Ishikawa (cell line): ENCODE measurements at regions not wholly inside any gene's neighbourhood (a gene's known extent, or its start where the extent isn't known, plus 50 kb on each side); places are given as distances from the start of the nearest gene placed in this dataset.

ENCODE experiments used
- CEBPB ChIP-seq: IDR thresholded peaks from 2 replicates; pipeline ENCODE4 v1.6.1; 2012
- CREB1 ChIP-seq: IDR thresholded peaks from 2 replicates; pipeline ENCODE4 v1.6.1; 2012; ENCODE audit warnings: low read depth
- EGR1 ChIP-seq: IDR thresholded peaks from 2 replicates; pipeline ENCODE4 v1.6.1; 2012
- EP300 ChIP-seq: IDR thresholded peaks from 2 replicates; pipeline ENCODE4 v1.6.1; 2012; ENCODE audit warnings: borderline replicate concordance
- FOXM1 ChIP-seq: IDR thresholded peaks from 2 replicates; pipeline ENCODE4 v1.6.1; 2012; ENCODE audit warnings: low read depth, borderline replicate concordance
- MAX ChIP-seq: IDR thresholded peaks from 2 replicates; pipeline ENCODE4 v1.6.1; 2012
- NFIC ChIP-seq: IDR thresholded peaks from 2 replicates; pipeline ENCODE4 v1.6.1; 2012
- RAD21 ChIP-seq: IDR thresholded peaks from 2 replicates; pipeline ENCODE4 v1.6.1; 2012; ENCODE audit warnings: low read depth
- REST ChIP-seq: IDR thresholded peaks from 2 replicates; pipeline ENCODE4 v1.6.1; 2012; ENCODE audit warnings: low read depth, mild to moderate bottlenecking
- TAF1 ChIP-seq: IDR thresholded peaks from 2 replicates; pipeline ENCODE4 v1.6.1; 2012; ENCODE audit warnings: low read depth, mild to moderate bottlenecking
- TCF12 ChIP-seq: IDR thresholded peaks from 2 replicates; pipeline ENCODE4 v1.6.1; 2012; ENCODE audit warnings: low read depth
- TEAD4 ChIP-seq: IDR thresholded peaks from 2 replicates; pipeline ENCODE4 v1.6.1; 2012
- USF1 ChIP-seq: IDR thresholded peaks from 2 replicates; pipeline ENCODE4 v1.6.1; 2012
- YY1 ChIP-seq: IDR thresholded peaks from 2 replicates; pipeline ENCODE4 v1.6.1; 2012; ENCODE audit warnings: low read depth
- ZBTB7A ChIP-seq: IDR thresholded peaks from 2 replicates; pipeline ENCODE4 v1.6.1; 2012; ENCODE audit warnings: low read depth

- TF ChIP-seq CEBPB (no peak), MAX (no peak), USF1 (no peak), REST (no peak), RAD21 (no peak), NFIC (no peak), TCF12 (no peak), TEAD4 (no peak), CREB1 (no peak), TAF1 (no peak), FOXM1 (no peak), EP300 (no peak), ZBTB7A (no peak), EGR1 (no peak), YY1 (no peak)
Observed at GRCh38 chr10:3278771-3279170, 106.2 kb upstream of the PITRM1 start.

GRCh38 chr10:3277566-3277965 lies 105.0 kb upstream of the PITRM1 start:
- TF ChIP-seq CEBPB: no peak
- no peak for TF ChIP-seq YY1
- no peak for TF ChIP-seq EGR1
- no peak for TF ChIP-seq NFIC

- TF ChIP-seq RAD21: no peak
- TF ChIP-seq TAF1: no peak
- no peak for TF ChIP-seq USF1
- no peak for TF ChIP-seq YY1
- no peak for TF ChIP-seq TEAD4
- TF ChIP-seq NFIC: no peak
- TF ChIP-seq MAX: no peak
- TF ChIP-seq FOXM1: no peak
- TF ChIP-seq TCF12: no peak
- TF ChIP-seq CEBPB: no peak
- TF ChIP-seq ZBTB7A: no peak
- TF ChIP-seq EGR1: no peak
- no peak for TF ChIP-seq EP300
- no peak for TF ChIP-seq CREB1
Observed at GRCh38 chr10:3274414-3274813, 101.8 kb upstream of the PITRM1 start.

GRCh38 chr10:3273966-3274365 lies 101.4 kb upstream of the PITRM1 start:
- TF ChIP-seq TAF1 (no peak), RAD21 (no peak), CREB1 (no peak), TEAD4 (no peak), NFIC (no peak), EGR1 (no peak), REST (no peak), ZBTB7A (no peak), USF1 (no peak), EP300 (no peak), MAX (no peak), TCF12 (no peak)

GRCh38 chr10:3272300-3272699 lies 99.7 kb upstream of the PITRM1 start:
- TF ChIP-seq TEAD4: no peak
- no peak for TF ChIP-seq EP300
- no peak for TF ChIP-seq REST
- TF ChIP-seq FOXM1: no peak
